HepG2 (cell line): ENCODE measurements at regions not wholly inside any gene's neighbourhood (a gene's known extent, or its start where the extent isn't known, plus 50 kb on each side); places are given as distances from the start of the nearest gene placed in this dataset.

ENCODE experiments used
- ATAC-seq: fragments of 200-7000 bp; cut with Tn5 transposase; 3 replicates; pipeline ENCODE4 v1.9.1; 2020; ENCODE audit warnings: mild to moderate bottlenecking, moderate library complexity
- BruUV-seq: library from RNA; stranded (reverse); fragments of 400-500 nt; replicated peaks from 2 replicates; lab custom pipeline; 2021; lab: Mats Ljungman, UMichigan
- CTCF ChIA-PET: fragments of 300-600 bp; formaldehyde crosslinking; extraction: SDS; loops from one replicate; lab custom pipeline; 2021; ENCODE audit warnings: low total read pairs, inconsistent platforms, low intra/inter-chr PET ratio; lab: Yijun Ruan, JAX
- POLR2A ChIA-PET: fragments of 350-600 bp; sonication (Branson Sonifier 250); formaldehyde crosslinking; loops from one replicate; lab custom pipeline; 2020; ENCODE audit warnings: antibody characterized with exemption, inconsistent platforms; lab: Yijun Ruan, JAX
- DNase-seq: peaks from one replicate; pipeline ENCODE4 v3.0.0-alpha.2; 2015; ENCODE audit warnings: low spot score
- FAIRE-seq: peaks from 3 replicates; lab custom pipeline; 2011; peaks lifted over from hg19 to GRCh38; lab: Jason Lieb, UNC
- H2AFZ ChIP-seq: one replicate; pipeline ENCODE4 v1.6.1; 2011; ENCODE audit warnings: low read length, inconsistent platforms
- H3K27ac ChIP-seq: fragments of 300-600 bp; 3 replicates; pipeline ENCODE4 v1.8.0; 2011; ENCODE audit warnings: mixed run types, mild to moderate bottlenecking, mixed read lengths, low read length, inconsistent platforms; ENCODE audit not compliant: insufficient read depth; ENCODE audit errors: extremely low read length
- H3K27me3 ChIP-seq, 2 experiments: fragments of 200-600 bp in 1 of 2; 2 replicates in 1 of 2; 3 replicates in 1 of 2; pipeline versions ENCODE4 v1.6.0 to v1.8.0; 2011; ENCODE audit warnings: low read length in 2 of 2, mild to moderate bottlenecking in 2 of 2, moderate library complexity in 2 of 2, inconsistent platforms in 1 of 2; ENCODE audit not compliant: insufficient read depth in 2 of 2, control insufficient read depth in 1 of 2
- H3K36me3 ChIP-seq, 2 experiments: fragments of 200-600 bp in 1 of 2; replicated peaks in 1 of 2; 2 replicates in 1 of 2; 3 replicates in 1 of 2; pipeline versions ENCODE4 v1.5.1 to v1.8.0; 2011; ENCODE audit warnings: low read length in 2 of 2, inconsistent platforms in 1 of 2; ENCODE audit not compliant: insufficient read depth in 2 of 2, control insufficient read depth in 1 of 2
- H3K4me1 ChIP-seq: 2 replicates; pipeline ENCODE4 v1.5.1; 2012; ENCODE audit warnings: low read length, inconsistent platforms; ENCODE audit not compliant: insufficient read depth
- H3K4me2 ChIP-seq: 2 replicates; pipeline ENCODE4 v1.6.0; 2011; ENCODE audit warnings: low read depth, low read length, inconsistent platforms
- H3K4me3 ChIP-seq, 3 experiments: fragments of 200-600 bp in 1 of 3; sonication (generic), shearing (Covaris generic) in 1 of 3; replicated peaks in 1 of 3; 2 replicates each; pipeline ENCODE4 v1.5.1; 2011 to 2016; ENCODE audit warnings: low read length in 3 of 3, inconsistent platforms in 2 of 3, low read depth in 2 of 3, mild to moderate bottlenecking in 2 of 3, control low read depth in 1 of 3, mixed read lengths in 1 of 3; ENCODE audit not compliant: insufficient read depth in 1 of 3
- H3K79me2 ChIP-seq: one replicate; pipeline ENCODE4 v1.6.1; 2011; ENCODE audit warnings: low read length, inconsistent platforms; ENCODE audit not compliant: insufficient read depth
- H3K9ac ChIP-seq: 2 replicates; pipeline ENCODE4 v1.6.0; 2011; ENCODE audit warnings: mild to moderate bottlenecking, low read depth, low read length, inconsistent platforms; ENCODE audit not compliant: insufficient read depth
- H3K9me3 ChIP-seq: 2 replicates; pipeline ENCODE4 v1.5.1; 2012; ENCODE audit warnings: mild to moderate bottlenecking, low read length
- H4K20me1 ChIP-seq: 2 replicates; pipeline ENCODE4 v1.6.0; 2011; ENCODE audit warnings: inconsistent platforms, mild to moderate bottlenecking, low read length, moderate library complexity; ENCODE audit not compliant: insufficient read depth
- FOSL1 ChIP-seq: sonication (generic); formaldehyde crosslinking; IDR thresholded peaks from 2 replicates; pipeline ENCODE4 v1.9.0; 2021; ENCODE audit warnings: missing genetic modification reagents, borderline replicate concordance
- FOXO1 ChIP-seq: sonication (generic); formaldehyde crosslinking; IDR thresholded peaks from 2 replicates; pipeline ENCODE4 v1.4.0; 2020; ENCODE audit warnings: missing genetic modification reagents
- HMGA1 ChIP-seq: sonication (generic); formaldehyde crosslinking; conservative IDR thresholded peaks from 2 replicates; pipeline ENCODE4 v1.4.0; 2020; ENCODE audit warnings: missing genetic modification reagents
- IKZF4 ChIP-seq: sonication (generic); formaldehyde crosslinking; IDR thresholded peaks from 2 replicates; pipeline ENCODE4 v1.5.1; 2020; ENCODE audit warnings: borderline replicate concordance, mild to moderate bottlenecking, low read depth, missing genetic modification reagents; ENCODE audit errors: not compliant biosample characterization
- KDM6A ChIP-seq: IDR thresholded peaks from 2 replicates; pipeline ENCODE4 v1.6.1; 2016; ENCODE audit warnings: low read depth
- KMT2B ChIP-seq: IDR thresholded peaks from 2 replicates; pipeline ENCODE4 v1.6.1; 2016; ENCODE audit warnings: missing genetic modification reagents, missing compliant biosample characterization
- PAF1 ChIP-seq: IDR thresholded peaks from 2 replicates; pipeline ENCODE4 v1.6.1; 2016; ENCODE audit warnings: missing genetic modification reagents, missing compliant biosample characterization
- SAFB2 ChIP-seq: sonication (generic); formaldehyde crosslinking; IDR thresholded peaks from 2 replicates; pipeline ENCODE4 v1.5.1; 2020; ENCODE audit warnings: missing genetic modification reagents, low read depth, mild to moderate bottlenecking, borderline replicate concordance
- TCF7 ChIP-seq: sonication (generic); IDR thresholded peaks from 2 replicates; pipeline ENCODE4 v1.6.1; 2016; ENCODE audit warnings: antibody characterized with exemption, low read depth
- ZFP36L1 ChIP-seq: sonication (generic); formaldehyde crosslinking; IDR thresholded peaks from 2 replicates; pipeline ENCODE4 v1.8.0; 2022; ENCODE audit warnings: mild to moderate bottlenecking, missing genetic modification reagents, moderate library complexity
- ZKSCAN5 ChIP-seq: sonication (generic); formaldehyde crosslinking; IDR thresholded peaks from 2 replicates; pipeline ENCODE4 v1.5.1; 2020; ENCODE audit warnings: mild to moderate bottlenecking, missing genetic modification reagents
- ZNF34 ChIP-seq: sonication (generic); formaldehyde crosslinking; IDR thresholded peaks from 2 replicates; pipeline ENCODE4 v1.4.0; 2020; ENCODE audit warnings: mild to moderate bottlenecking, missing genetic modification reagents, borderline replicate concordance
- ZNF367 ChIP-seq: sonication (generic); formaldehyde crosslinking; IDR thresholded peaks from 2 replicates; pipeline ENCODE4 v1.4.0; 2020; ENCODE audit warnings: missing genetic modification reagents, borderline replicate concordance
- ZNF382 ChIP-seq: sonication (generic); formaldehyde crosslinking; IDR thresholded peaks from 2 replicates; pipeline ENCODE4 v1.5.0; 2020; ENCODE audit warnings: missing genetic modification reagents, mild to moderate bottlenecking, borderline replicate concordance
- ZNF605 ChIP-seq: sonication (generic); formaldehyde crosslinking; IDR thresholded peaks from 2 replicates; pipeline ENCODE4 v1.8.0; 2022; ENCODE audit warnings: mild to moderate bottlenecking, missing genetic modification reagents
- WGBS: methylation state at CpG from one replicate; pipeline ENCODE4 v1.1.6; 2017; ENCODE audit warnings: low lambda C conversion rate; 5-methylcytosine and 5-hydroxymethylcytosine counted together
- in situ Hi-C: cut with HindIII; loops from 2 replicates; pipeline ENCODE4 v1.10.0; 2017; ENCODE audit warnings: low pct_unique_long_range_greater_than_20kb; ENCODE audit not compliant: extremely low pct_ligation_motif_present
- intact Hi-C: fragments of 100-400 bp; cut with micrococcal nuclease; formaldehyde crosslinking; loops from one replicate; pipeline ENCODE4 v1.10.0; 2022; ENCODE audit not compliant: unreplicated experiment
- TF ChIP-seq, protein P1 (sequence below): sonication (generic); formaldehyde crosslinking; IDR thresholded peaks from 2 replicates; pipeline ENCODE4 v1.8.0; 2022; ENCODE audit warnings: missing genetic modification reagents, mild to moderate bottlenecking, inconsistent platforms, borderline replicate concordance
- TF ChIP-seq, protein P2 (sequence below): IDR thresholded peaks from 2 replicates; pipeline ENCODE4 v1.6.1; 2016; ENCODE audit warnings: mild to moderate bottlenecking, missing biosample characterization, missing genetic modification reagents
- TF ChIP-seq, protein P3 (sequence below): sonication (generic); formaldehyde crosslinking; IDR thresholded peaks from 2 replicates; pipeline ENCODE4 v1.9.0; 2021; ENCODE audit warnings: missing genetic modification reagents, borderline replicate concordance
- TF ChIP-seq, protein P4 (sequence below): sonication (generic); formaldehyde crosslinking; IDR thresholded peaks from 2 replicates; pipeline ENCODE4 v1.4.0; 2020; ENCODE audit warnings: missing genetic modification reagents

DNA sequence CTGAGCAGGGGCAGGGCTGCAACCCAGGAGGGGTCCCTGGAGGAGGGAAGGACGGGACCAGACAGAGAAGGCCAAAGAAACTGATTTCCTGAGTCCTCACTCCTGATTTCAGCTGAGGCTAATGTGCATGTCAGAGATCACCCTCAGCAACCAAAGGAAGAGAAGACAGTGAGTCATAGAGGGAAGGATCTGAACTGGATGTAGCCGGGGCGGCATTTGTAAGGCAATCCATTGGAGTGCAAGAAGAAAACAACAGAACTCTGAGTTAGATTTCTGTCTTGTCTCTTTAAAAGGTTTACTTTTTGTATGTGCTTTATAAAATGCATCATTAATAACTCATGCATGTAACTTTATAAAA lies 105.3 kb upstream of the AGBL1 start:
- WGBS, result 31% methylated on average over 3 of the region's 3 CpGs
- no peak overlapping the region for H2AFZ ChIP-seq

More for the DNA sequence above, 105.3 kb upstream of the AGBL1 start:
- BruUV-seq, result no TSS peak
- DNase-seq (no peak), FAIRE-seq (no peak), ATAC-seq (peak; percentile 34; the same call in 2 of the 3 replicates)
- CTCF ChIA-PET, result no interaction called here
- no peaks in the 10 kb centered on the region for H3K36me3 ChIP-seq
- H3K4me2 ChIP-seq, result no peak overlapping the region
- H3K4me3 ChIP-seq, result no peak overlapping the region
- H3K9ac ChIP-seq, result no peak overlapping the region
- TF ChIP-seq ZKSCAN5 (CRISPR knock-in tag), result no peak
- TF ChIP-seq, protein P1, sequence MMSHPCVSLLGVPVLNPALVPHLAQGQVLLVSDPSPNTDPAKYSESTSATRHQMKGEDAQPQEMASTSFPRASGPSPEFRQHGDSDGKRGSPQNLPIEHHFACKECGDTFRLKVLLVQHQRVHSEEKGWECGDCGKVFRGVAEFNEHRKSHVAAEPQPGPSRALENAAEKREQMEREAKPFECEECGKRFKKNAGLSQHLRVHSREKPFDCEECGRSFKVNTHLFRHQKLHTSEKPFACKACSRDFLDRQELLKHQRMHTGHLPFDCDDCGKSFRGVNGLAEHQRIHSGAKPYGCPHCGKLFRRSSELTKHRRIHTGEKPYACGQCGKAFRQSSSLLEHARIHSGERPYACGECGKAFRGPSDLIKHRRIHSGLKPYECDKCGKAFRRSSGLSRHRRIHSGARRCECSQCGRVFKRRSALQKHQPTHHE, result no peak
- no peak for TF ChIP-seq HMGA1 (CRISPR knock-in tag)
- TF ChIP-seq IKZF4, result no peak
- no peak for TF ChIP-seq PAF1 (CRISPR knock-in tag)
- TF ChIP-seq KMT2B, result no peak
- TF ChIP-seq ZNF382 (CRISPR knock-in tag), result no peak
- no peak for TF ChIP-seq KDM6A (CRISPR knock-in tag)
- no peak for TF ChIP-seq TCF7
- TF ChIP-seq, protein P2, sequence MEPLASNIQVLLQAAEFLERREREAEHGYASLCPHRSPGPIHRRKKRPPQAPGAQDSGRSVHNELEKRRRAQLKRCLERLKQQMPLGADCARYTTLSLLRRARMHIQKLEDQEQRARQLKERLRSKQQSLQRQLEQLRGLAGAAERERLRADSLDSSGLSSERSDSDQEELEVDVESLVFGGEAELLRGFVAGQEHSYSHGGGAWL (CRISPR knock-in tag), result no peak
- no peak for TF ChIP-seq FOXO1
- no peak for TF ChIP-seq ZNF367 (CRISPR knock-in tag)
- TF ChIP-seq ZNF34, result no peak
- TF ChIP-seq SAFB2, result no peak
- TF ChIP-seq, protein P3, sequence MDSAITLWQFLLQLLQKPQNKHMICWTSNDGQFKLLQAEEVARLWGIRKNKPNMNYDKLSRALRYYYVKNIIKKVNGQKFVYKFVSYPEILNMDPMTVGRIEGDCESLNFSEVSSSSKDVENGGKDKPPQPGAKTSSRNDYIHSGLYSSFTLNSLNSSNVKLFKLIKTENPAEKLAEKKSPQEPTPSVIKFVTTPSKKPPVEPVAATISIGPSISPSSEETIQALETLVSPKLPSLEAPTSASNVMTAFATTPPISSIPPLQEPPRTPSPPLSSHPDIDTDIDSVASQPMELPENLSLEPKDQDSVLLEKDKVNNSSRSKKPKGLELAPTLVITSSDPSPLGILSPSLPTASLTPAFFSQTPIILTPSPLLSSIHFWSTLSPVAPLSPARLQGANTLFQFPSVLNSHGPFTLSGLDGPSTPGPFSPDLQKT (CRISPR knock-in tag), result no peak
- no peak for TF ChIP-seq ZNF605 (CRISPR knock-in tag)
- no peak for TF ChIP-seq FOSL1 (CRISPR knock-in tag)
- TF ChIP-seq, protein P4, sequence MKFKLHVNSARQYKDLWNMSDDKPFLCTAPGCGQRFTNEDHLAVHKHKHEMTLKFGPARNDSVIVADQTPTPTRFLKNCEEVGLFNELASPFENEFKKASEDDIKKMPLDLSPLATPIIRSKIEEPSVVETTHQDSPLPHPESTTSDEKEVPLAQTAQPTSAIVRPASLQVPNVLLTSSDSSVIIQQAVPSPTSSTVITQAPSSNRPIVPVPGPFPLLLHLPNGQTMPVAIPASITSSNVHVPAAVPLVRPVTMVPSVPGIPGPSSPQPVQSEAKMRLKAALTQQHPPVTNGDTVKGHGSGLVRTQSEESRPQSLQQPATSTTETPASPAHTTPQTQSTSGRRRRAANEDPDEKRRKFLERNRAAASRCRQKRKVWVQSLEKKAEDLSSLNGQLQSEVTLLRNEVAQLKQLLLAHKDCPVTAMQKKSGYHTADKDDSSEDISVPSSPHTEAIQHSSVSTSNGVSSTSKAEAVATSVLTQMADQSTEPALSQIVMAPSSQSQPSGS, result no peak
- no peak for TF ChIP-seq ZFP36L1 (CRISPR knock-in tag)
- TF ChIP-seq, all 625 proteins: peak for 0
- Histone ChIP-seq H4K20me1 (no peaks in the 10 kb centered on the region), H3K4me1 (peaks cover 30% of the 10 kb centered on the region), H3K9me3 (no peaks in the 10 kb centered on the region), H3K27me3 (no peaks in the 10 kb centered on the region; a peak in 1 of 5 replicates), H3K27ac (no peak overlapping the region), H3K79me2 (no peaks in the 10 kb centered on the region)
- POLR2A ChIA-PET, result no interaction called here
- intact Hi-C loops, result no loop called here
- in situ Hi-C loops, result no loop called here
